Erythroblast (primary cell): ENCODE measurements at regions not wholly inside any gene's neighbourhood (a gene's known extent, or its start where the extent isn't known, plus 50 kb on each side); places are given as distances from the start of the nearest gene placed in this dataset.

ENCODE experiments used
- GATA1 ChIP-seq: IDR thresholded peaks from 2 replicates; pipeline ENCODE4 v1.6.1; 2011; ENCODE audit warnings: low read depth, mild to moderate bottlenecking, control low read depth, low read length, moderate library complexity
- POLR2A ChIP-seq: IDR thresholded peaks from 2 replicates; pipeline ENCODE4 v1.6.1; 2011; ENCODE audit warnings: mild to moderate bottlenecking, low read length

GRCh38 chr3:106573605-106574004 is 704.8 kb upstream of the CBLB start:
- TF ChIP-seq POLR2A (no peak), GATA1 (no peak)
